ENCODE measurements at regions not wholly inside any gene's neighbourhood (a gene's known extent, or its start where the extent isn't known, plus 50 kb on each side); places are given as distances from the start of the nearest gene placed in this dataset.

DNA sequence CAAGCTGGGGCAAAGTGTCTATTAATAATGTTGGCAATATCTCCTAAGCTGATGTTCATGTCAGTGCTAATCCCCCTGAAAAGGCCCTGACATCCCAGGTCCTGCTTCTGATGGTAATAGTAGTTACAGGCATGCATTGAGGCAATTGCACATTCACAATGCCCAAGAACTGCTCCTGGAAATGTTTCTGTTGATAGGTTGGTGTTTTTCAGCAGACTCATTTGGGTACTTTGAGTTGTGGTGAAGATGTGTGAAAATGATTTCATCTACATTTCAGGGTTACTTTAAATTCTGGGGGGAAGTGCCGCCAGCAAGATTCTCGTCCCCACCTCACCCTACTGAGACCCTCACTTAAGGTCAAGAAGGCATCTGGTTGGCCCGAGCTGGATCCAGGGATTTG is 92.9 kb downstream of the BBS10 start:
- H3K9me3 ChIP-seq = no peaks in the 10 kb centered on the region
- no peaks in the 10 kb centered on the region for H3K4me1 ChIP-seq (replicated peaks)
- H3K27me3 ChIP-seq (replicated peaks; ENCODE audit: insufficient read depth) = no peaks in the 10 kb centered on the region
- intact Hi-C loops (cut with DNase I) = loop anchor here (5.0 to 10.0 kb wide), 3 partner anchors 92 to 1680 kb away; partner anchors contain the start of genes BBS10 and PHLDA1
- H3K27ac ChIP-seq = no peak overlapping the region
- H3K36me3 ChIP-seq = no peaks in the 10 kb centered on the region
- no peak for DNase-seq (ENCODE audit: low spot score)
- 72% methylated on average over 3 of the region's 3 CpGs for WGBS
- TF ChIP-seq, protein P1, sequence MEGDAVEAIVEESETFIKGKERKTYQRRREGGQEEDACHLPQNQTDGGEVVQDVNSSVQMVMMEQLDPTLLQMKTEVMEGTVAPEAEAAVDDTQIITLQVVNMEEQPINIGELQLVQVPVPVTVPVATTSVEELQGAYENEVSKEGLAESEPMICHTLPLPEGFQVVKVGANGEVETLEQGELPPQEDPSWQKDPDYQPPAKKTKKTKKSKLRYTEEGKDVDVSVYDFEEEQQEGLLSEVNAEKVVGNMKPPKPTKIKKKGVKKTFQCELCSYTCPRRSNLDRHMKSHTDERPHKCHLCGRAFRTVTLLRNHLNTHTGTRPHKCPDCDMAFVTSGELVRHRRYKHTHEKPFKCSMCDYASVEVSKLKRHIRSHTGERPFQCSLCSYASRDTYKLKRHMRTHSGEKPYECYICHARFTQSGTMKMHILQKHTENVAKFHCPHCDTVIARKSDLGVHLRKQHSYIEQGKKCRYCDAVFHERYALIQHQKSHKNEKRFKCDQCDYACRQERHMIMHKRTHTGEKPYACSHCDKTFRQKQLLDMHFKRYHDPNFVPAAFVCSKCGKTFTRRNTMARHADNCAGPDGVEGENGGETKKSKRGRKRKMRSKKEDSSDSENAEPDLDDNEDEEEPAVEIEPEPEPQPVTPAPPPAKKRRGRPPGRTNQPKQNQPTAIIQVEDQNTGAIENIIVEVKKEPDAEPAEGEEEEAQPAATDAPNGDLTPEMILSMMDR (IDR thresholded peaks at IDR 0.05) = no peak
- TF ChIP-seq POLR2A (IDR thresholded peaks at IDR 0.05) (no peak), POLR2AphosphoS5 (IDR thresholded peaks at IDR 0.05) (no peak)
- no peak overlapping the region for H3K4me3 ChIP-seq

DNA sequence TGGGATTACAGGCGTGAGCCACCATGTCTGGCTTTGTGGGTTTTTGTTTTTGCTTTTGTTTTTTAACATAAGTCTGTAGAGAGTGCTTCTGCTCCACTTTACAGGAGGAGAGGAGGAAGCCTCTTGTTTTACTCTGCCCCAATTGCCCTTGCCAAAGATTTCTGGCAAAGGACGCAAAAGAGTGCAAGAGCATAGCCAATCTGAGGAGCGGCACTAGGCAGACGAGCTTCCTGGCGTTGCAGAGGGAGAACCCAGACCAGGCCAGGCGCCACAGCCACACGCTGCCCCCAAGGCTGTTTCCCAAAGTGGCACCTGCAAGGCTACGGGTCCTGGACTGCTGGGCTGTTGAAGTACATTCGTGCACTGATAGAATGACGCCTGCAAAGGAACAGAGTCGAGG is 96.2 kb downstream of the BBS10 start:
- H3K27me3 ChIP-seq (replicated peaks; ENCODE audit: insufficient read depth) = no peaks in the 10 kb centered on the region
- H3K4me3 ChIP-seq = no peak overlapping the region
- no peak for DNase-seq (ENCODE audit: low spot score)
- 71% methylated on average over 11 of the region's 11 CpGs for WGBS
- intact Hi-C loops (cut with DNase I) = loop anchor here (10.0 kb wide), 1 partner anchor 1683 kb away; no protein-coding TSS in a partner anchor
- no peaks in the 10 kb centered on the region for H3K4me1 ChIP-seq (replicated peaks)
- no peaks in the 10 kb centered on the region for H3K36me3 ChIP-seq
- no peaks in the 10 kb centered on the region for H3K9me3 ChIP-seq
- H3K27ac ChIP-seq = no peak overlapping the region
- TF ChIP-seq, protein P1 (IDR thresholded peaks at IDR 0.05) = no peak
- TF ChIP-seq POLR2A (IDR thresholded peaks at IDR 0.05) (no peak), POLR2AphosphoS5 (IDR thresholded peaks at IDR 0.05) (no peak)

DNA sequence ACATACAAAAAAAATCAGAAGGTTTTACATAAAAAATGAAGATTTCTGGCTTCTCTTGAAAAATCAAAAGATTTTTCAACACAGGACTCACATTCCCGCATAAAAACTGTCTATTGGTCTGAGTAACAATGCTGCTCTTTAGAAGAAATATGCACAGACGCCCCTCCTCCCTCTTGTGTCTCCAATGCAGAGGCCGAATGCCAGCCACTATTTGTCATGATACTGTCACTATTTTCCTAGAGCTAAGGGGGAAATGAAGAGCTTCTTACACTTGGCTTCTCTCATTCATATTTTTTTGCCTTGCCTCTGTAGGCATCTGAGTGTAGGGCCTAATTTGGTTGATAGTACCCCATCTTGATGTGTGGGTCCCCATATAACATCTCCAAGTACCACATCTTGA is 98.0 kb downstream of the BBS10 start:
- TF ChIP-seq, protein P1 (IDR thresholded peaks at IDR 0.05) = no peak
- no peak for TF ChIP-seq POLR2AphosphoS5 (IDR thresholded peaks at IDR 0.05)
- TF ChIP-seq POLR2A (IDR thresholded peaks at IDR 0.05) = no peak
- Histone ChIP-seq H3K27me3 (replicated peaks; ENCODE audit: insufficient read depth) (no peaks in the 10 kb centered on the region), H3K36me3 (no peaks in the 10 kb centered on the region), H3K27ac (no peak overlapping the region), H3K4me1 (replicated peaks) (no peaks in the 10 kb centered on the region), H3K4me3 (no peak overlapping the region), H3K9me3 (no peaks in the 10 kb centered on the region)
- 58% methylated on average over 3 of the region's 3 CpGs for WGBS
- intact Hi-C loops (cut with DNase I) = loop anchor here (10.0 kb wide), 1 partner anchor 1685 kb away; no protein-coding TSS in a partner anchor
- DNase-seq (ENCODE audit: low spot score) = no peak

DNA sequence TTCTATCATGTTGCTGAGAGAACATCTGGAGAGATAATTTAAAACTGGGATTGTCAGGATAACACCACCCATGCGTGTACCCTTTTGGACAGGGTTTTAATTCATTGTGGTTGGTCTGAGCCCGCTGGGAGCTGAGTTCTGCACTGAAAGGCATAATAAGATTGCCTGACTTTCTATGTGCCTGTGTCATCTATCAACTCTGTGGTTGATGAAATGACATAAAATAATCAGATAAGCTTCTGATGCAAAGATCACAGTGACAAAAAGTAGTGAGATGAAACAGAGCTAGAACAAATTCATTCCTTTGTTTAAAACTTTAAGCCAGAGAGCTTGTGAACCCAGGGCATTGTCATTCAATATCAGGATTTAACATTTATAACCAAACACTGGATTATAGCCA is 98.7 kb downstream of the BBS10 start:
- TF ChIP-seq, protein P1 (IDR thresholded peaks at IDR 0.05) = no peak
- no peaks in the 10 kb centered on the region for H3K36me3 ChIP-seq
- no peak overlapping the region for H3K4me3 ChIP-seq
- no peaks in the 10 kb centered on the region for H3K9me3 ChIP-seq
- no peaks in the 10 kb centered on the region for H3K27me3 ChIP-seq (replicated peaks; ENCODE audit: insufficient read depth)
- no peaks in the 10 kb centered on the region for H3K4me1 ChIP-seq (replicated peaks)
- no peak overlapping the region for H3K27ac ChIP-seq
- no peak for DNase-seq (ENCODE audit: low spot score)
- intact Hi-C loops (cut with DNase I) = no loop called here
- 83% methylated on average over 2 of the region's 2 CpGs for WGBS

DNA sequence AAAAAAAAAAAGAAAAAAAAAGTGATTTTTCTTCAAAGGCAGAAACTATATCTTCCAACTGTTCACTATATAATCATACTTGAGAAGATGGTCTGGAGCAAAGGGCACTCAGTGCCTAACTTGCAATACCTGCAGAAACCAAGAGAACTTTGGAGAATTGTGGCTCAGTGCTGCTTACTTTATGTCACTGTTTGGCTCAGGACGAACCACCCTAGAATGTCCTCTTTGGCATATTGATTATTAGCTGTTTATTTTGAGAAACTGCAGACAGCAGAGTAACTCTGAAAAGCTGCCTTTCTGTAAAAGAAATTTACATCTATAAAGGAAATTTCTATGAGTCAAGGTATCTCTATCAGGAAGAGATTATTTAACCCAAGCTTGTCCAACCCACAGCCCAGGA is 100.2 kb downstream of the BBS10 start:
- Histone ChIP-seq H3K36me3 (no peaks in the 10 kb centered on the region), H3K4me1 (replicated peaks) (no peaks in the 10 kb centered on the region), H3K27ac (no peak overlapping the region), H3K9me3 (no peaks in the 10 kb centered on the region), H3K27me3 (replicated peaks; ENCODE audit: insufficient read depth) (no peaks in the 10 kb centered on the region), H3K4me3 (no peak overlapping the region)
- DNase-seq (ENCODE audit: low spot score) = no peak
- intact Hi-C loops (cut with DNase I) = no loop called here
- 100% methylated on average over 1 of the region's 1 CpG for WGBS
- TF ChIP-seq, protein P1 (IDR thresholded peaks at IDR 0.05) = no peak
- no peak for TF ChIP-seq POLR2AphosphoS5 (IDR thresholded peaks at IDR 0.05)
